Ishikawa (cell line): ENCODE measurements at regions not wholly inside any gene's neighbourhood (a gene's known extent, or its start where the extent isn't known, plus 50 kb on each side); places are given as distances from the start of the nearest gene placed in this dataset.

Experiments used
- CEBPB ChIP-seq: IDR thresholded peaks from 2 replicates; pipeline ENCODE4 v1.6.1; 2012
- CREB1 ChIP-seq: IDR thresholded peaks from 2 replicates; pipeline ENCODE4 v1.6.1; 2012; ENCODE audit warnings: low read depth
- EGR1 ChIP-seq: IDR thresholded peaks from 2 replicates; pipeline ENCODE4 v1.6.1; 2012
- EP300 ChIP-seq: IDR thresholded peaks from 2 replicates; pipeline ENCODE4 v1.6.1; 2012; ENCODE audit warnings: borderline replicate concordance
- FOXM1 ChIP-seq: IDR thresholded peaks from 2 replicates; pipeline ENCODE4 v1.6.1; 2012; ENCODE audit warnings: low read depth, borderline replicate concordance
- NFIC ChIP-seq: IDR thresholded peaks from 2 replicates; pipeline ENCODE4 v1.6.1; 2012
- RAD21 ChIP-seq: IDR thresholded peaks from 2 replicates; pipeline ENCODE4 v1.6.1; 2012; ENCODE audit warnings: low read depth
- TAF1 ChIP-seq: IDR thresholded peaks from 2 replicates; pipeline ENCODE4 v1.6.1; 2012; ENCODE audit warnings: low read depth, mild to moderate bottlenecking
- TCF12 ChIP-seq: IDR thresholded peaks from 2 replicates; pipeline ENCODE4 v1.6.1; 2012; ENCODE audit warnings: low read depth
- TEAD4 ChIP-seq: IDR thresholded peaks from 2 replicates; pipeline ENCODE4 v1.6.1; 2012
- YY1 ChIP-seq: IDR thresholded peaks from 2 replicates; pipeline ENCODE4 v1.6.1; 2012; ENCODE audit warnings: low read depth
- ZBTB7A ChIP-seq: IDR thresholded peaks from 2 replicates; pipeline ENCODE4 v1.6.1; 2012; ENCODE audit warnings: low read depth
- TF ChIP-seq, protein P1 (sequence below): IDR thresholded peaks from 2 replicates; pipeline ENCODE4 v1.6.1; 2012; ENCODE audit warnings: low read depth, mild to moderate bottlenecking
- TF ChIP-seq, protein P2 (sequence below): IDR thresholded peaks from 2 replicates; pipeline ENCODE4 v1.6.1; 2012
- TF ChIP-seq, protein P3 (sequence below): IDR thresholded peaks from 2 replicates; pipeline ENCODE4 v1.6.1; 2012

DNA sequence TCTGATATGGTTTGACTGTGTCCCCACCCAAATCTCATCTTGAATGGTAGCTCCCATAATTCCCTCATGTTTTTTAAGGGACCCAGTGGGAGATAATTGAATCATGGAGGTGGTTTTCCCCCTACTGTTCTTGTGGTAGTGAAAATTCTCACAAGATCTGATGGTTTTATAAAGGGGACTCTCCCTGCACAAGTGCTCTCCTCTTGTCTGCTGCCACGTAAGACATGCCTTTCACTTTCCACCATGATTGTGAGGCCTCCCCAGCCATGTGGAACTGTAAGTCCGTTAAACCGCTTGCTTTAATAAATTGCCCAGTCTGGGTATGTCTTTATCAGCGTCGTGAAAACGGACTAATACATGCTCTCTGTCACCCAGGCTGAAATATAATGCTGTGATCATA, 200.9 kb upstream of the SLIT2 start:
- no peak for TF ChIP-seq FOXM1
- no peak for TF ChIP-seq TCF12
- TF ChIP-seq, protein P1, sequence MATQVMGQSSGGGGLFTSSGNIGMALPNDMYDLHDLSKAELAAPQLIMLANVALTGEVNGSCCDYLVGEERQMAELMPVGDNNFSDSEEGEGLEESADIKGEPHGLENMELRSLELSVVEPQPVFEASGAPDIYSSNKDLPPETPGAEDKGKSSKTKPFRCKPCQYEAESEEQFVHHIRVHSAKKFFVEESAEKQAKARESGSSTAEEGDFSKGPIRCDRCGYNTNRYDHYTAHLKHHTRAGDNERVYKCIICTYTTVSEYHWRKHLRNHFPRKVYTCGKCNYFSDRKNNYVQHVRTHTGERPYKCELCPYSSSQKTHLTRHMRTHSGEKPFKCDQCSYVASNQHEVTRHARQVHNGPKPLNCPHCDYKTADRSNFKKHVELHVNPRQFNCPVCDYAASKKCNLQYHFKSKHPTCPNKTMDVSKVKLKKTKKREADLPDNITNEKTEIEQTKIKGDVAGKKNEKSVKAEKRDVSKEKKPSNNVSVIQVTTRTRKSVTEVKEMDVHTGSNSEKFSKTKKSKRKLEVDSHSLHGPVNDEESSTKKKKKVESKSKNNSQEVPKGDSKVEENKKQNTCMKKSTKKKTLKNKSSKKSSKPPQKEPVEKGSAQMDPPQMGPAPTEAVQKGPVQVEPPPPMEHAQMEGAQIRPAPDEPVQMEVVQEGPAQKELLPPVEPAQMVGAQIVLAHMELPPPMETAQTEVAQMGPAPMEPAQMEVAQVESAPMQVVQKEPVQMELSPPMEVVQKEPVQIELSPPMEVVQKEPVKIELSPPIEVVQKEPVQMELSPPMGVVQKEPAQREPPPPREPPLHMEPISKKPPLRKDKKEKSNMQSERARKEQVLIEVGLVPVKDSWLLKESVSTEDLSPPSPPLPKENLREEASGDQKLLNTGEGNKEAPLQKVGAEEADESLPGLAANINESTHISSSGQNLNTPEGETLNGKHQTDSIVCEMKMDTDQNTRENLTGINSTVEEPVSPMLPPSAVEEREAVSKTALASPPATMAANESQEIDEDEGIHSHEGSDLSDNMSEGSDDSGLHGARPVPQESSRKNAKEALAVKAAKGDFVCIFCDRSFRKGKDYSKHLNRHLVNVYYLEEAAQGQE, result no peak

DNA sequence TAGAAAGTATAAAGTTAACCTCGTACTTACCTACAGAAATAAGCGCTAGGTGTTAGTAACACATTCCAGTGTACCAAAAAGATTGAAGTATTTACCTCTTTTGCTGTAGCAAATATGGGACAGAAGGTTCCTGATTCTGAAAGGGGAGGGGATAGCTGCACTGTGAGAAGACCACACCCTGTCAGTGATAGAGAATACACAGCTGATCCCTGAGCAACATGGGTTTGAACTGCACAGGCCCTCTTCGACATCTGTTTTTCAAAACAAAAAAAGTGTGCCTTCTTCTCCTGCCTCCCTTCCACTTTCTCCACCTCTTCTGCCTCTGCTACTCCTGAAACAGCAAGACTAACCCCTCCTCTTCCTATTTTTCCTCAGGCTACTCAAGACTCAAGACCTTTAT, 201.8 kb upstream of the SLIT2 start:
- no peak for TF ChIP-seq EGR1
- no peak for TF ChIP-seq CEBPB
- no peak for TF ChIP-seq FOXM1
- no peak for TF ChIP-seq ZBTB7A
- TF ChIP-seq, protein P2, sequence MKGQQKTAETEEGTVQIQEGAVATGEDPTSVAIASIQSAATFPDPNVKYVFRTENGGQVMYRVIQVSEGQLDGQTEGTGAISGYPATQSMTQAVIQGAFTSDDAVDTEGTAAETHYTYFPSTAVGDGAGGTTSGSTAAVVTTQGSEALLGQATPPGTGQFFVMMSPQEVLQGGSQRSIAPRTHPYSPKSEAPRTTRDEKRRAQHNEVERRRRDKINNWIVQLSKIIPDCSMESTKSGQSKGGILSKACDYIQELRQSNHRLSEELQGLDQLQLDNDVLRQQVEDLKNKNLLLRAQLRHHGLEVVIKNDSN, result no peak
- no peak for TF ChIP-seq RAD21
- TF ChIP-seq TAF1, result no peak
- TF ChIP-seq TEAD4, result no peak
- TF ChIP-seq, protein P1, result no peak
- TF ChIP-seq, protein P3, sequence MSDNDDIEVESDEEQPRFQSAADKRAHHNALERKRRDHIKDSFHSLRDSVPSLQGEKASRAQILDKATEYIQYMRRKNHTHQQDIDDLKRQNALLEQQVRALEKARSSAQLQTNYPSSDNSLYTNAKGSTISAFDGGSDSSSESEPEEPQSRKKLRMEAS, result no peak
- TF ChIP-seq TCF12, result no peak
- no peak for TF ChIP-seq NFIC
- no peak for TF ChIP-seq EP300
- TF ChIP-seq CREB1, result no peak
- no peak for TF ChIP-seq YY1

DNA sequence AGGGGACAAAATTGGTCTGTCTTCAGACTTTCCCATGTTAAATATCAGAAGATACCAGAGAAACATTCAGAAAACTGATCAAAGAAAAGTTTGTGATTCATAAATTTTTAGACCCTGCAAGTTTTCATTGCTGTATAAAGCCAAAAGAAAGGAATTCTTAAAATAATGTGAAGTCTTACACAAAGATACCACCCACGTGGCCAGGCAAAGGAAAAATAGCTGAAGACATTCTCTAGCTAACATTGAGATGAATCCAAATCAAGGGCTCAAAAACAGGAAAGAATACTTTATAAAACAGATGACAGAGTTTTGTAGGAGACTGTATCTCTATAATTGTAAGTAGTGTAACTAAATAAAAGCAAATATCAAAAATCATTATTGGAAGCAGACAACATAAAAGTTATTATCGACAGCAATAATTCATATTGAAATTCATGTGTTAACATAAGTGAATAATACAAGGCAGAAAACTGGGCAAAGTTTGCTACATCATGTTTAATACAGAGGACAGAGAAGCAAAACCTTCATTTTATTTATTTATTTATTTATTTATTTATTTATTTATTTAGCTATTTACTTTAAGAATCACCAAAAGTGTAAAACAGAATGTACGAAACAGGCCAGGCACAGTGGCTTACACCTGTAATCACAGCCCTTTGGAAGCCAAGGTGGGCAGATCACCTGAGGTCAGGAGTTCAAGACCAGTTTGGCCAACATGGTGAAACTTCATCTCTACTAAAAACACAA, 204.6 kb upstream of the SLIT2 start:
- TF ChIP-seq TAF1 (no peak), EGR1 (no peak), NFIC (no peak), CREB1 (no peak), CEBPB (no peak), FOXM1 (no peak), TCF12 (no peak), TEAD4 (no peak), ZBTB7A (no peak)
- TF ChIP-seq, protein P2, result no peak
- TF ChIP-seq, protein P3, result no peak

DNA sequence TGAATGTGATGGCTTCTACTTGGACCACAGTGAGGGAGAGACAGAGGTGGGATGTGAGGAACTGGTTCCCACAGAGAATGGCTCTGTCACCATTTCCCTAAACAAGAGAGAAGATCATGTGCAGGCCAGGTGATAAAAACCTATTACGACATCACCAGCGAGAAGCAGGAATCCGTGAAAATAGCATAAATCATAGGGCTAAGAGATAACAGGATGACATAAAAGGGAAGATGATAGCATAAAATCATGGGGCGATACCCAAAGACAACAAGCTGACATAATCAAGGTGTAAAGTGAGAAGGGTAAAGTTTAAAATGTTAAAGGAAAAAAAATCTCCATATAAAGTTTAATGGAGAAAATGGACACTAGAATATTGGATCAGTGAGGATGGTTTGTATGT, 205.5 kb upstream of the SLIT2 start:
- TF ChIP-seq, protein P2, result no peak
- no peak for TF ChIP-seq EGR1
- no peak for TF ChIP-seq TAF1
- TF ChIP-seq TCF12, result no peak
- TF ChIP-seq FOXM1, result no peak
- TF ChIP-seq ZBTB7A, result no peak
- TF ChIP-seq YY1, result no peak
- TF ChIP-seq RAD21, result no peak
- TF ChIP-seq CEBPB, result no peak
- TF ChIP-seq TEAD4, result no peak
- no peak for TF ChIP-seq CREB1
- TF ChIP-seq EP300, result no peak
- no peak for TF ChIP-seq NFIC
- TF ChIP-seq, protein P3, result no peak
- TF ChIP-seq, protein P1, result no peak
